SH-SY5Y (cell line): ENCODE measurements at regions not wholly inside any gene's neighbourhood (a gene's known extent, or its start where the extent isn't known, plus 50 kb on each side); places are given as distances from the start of the nearest gene placed in this dataset.

ENCODE experiments used
- GATA2 ChIP-seq: IDR thresholded peaks from 2 replicates; pipeline ENCODE4 v1.6.1; 2011; ENCODE audit warnings: mild to moderate bottlenecking, low read depth, low read length
- GATA3 ChIP-seq: IDR thresholded peaks from 2 replicates; pipeline ENCODE4 v1.6.1; 2011; ENCODE audit warnings: low read depth, mild to moderate bottlenecking, low read length, moderate library complexity

DNA sequence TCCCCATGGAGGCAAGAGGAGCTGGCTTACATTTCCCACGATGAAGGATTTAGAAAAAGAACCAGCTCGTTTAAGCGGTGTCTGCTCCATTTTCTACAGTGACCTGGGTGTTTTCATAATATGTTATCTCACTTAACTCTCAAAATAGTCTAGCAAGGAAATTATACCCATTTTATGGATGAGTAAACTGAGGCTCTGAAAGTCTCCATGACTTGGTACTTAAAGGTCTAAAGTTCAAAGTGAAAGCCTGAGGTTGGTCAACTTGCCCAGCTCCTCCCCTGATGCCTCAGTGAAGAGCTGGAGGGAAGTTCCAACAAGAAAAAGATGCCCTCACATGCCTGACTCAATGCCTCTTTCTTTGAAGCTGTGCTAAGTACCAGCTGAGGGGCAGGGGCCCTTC lies 232.0 kb downstream of the CBLN1 start:
- TF ChIP-seq GATA2 = no peak
- TF ChIP-seq GATA3 = no peak

DNA sequence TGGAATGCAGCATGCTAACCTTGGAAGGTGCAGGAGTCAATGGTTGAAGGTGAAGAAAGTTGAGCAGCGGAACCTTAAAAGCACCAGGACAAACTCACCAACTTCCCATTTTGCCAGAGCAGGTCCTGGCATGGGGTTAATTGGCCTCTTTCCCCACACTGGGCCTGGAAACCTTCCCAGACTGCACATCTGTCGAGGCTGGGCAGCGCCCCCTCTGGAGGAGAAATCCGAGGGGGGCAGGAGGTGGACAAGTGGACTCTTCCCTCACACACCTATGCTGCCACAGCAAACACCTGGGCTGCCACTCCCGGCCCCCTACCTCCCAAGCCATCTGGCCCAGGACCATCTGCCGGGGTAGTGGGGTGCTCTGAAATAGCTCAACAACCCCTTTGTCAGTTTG lies 232.4 kb downstream of the CBLN1 start:
- TF ChIP-seq GATA3 = no peak
- no peak for TF ChIP-seq GATA2

DNA sequence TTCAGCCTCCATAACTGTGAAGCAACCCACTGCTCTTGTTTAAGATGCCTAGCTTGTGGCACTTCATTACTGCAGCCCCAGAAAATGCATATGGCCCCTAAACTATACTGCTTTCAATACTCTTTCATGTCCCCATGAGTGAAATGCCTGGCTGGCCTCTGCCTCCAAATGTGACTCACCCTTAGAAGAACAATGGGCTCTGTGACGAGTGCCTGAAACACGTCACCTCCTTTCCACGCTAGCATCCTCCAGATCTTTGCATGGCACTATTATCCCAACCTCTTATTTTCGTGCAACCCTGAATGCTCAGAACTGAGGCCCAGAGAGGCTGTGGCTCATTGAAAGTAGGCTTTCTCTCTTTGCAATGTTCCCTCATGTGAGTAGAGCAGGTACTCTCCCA lies 233.1 kb downstream of the CBLN1 start:
- TF ChIP-seq GATA2 = no peak
- TF ChIP-seq GATA3 = no peak

DNA sequence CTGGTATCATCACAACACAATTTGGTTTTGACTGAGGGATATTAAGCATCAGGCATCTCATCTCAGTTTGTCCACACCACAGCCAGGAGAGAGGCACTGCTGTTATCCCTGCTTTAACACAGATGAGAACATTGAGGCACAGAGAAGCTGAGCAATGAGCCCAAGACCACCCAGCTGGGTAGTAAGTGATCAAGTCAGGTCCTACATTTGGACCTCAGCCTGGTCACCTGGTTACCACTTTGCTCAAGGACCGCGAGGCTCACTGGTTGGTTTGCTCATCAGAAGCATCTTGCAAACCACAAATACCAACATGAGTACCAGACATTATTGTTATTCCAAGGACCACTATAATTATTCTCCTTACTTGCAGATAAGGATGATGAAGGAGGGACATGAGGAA lies 245.5 kb downstream of the CBLN1 start:
- no peak for TF ChIP-seq GATA2
- no peak for TF ChIP-seq GATA3

DNA sequence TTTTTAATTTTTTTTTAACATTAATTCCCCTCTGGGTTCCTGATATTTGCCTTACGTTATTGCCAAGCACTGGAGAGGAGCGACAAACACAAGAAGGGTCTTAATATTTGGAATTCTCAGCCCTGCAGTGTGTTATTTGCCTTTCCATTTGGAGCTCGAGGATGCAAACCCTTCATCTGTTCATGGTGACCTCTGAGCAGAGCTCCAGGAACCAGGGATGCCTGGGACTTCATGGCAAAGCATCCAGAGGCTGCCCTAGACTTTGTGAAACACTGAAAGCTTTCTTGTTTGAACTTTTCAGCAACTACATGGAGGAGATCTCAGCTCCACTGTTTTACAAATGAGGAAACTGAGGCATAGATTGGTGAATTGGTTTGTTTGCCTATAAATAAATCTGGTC lies 254.2 kb downstream of the CBLN1 start:
- TF ChIP-seq GATA2 = no peak
- no peak for TF ChIP-seq GATA3

DNA sequence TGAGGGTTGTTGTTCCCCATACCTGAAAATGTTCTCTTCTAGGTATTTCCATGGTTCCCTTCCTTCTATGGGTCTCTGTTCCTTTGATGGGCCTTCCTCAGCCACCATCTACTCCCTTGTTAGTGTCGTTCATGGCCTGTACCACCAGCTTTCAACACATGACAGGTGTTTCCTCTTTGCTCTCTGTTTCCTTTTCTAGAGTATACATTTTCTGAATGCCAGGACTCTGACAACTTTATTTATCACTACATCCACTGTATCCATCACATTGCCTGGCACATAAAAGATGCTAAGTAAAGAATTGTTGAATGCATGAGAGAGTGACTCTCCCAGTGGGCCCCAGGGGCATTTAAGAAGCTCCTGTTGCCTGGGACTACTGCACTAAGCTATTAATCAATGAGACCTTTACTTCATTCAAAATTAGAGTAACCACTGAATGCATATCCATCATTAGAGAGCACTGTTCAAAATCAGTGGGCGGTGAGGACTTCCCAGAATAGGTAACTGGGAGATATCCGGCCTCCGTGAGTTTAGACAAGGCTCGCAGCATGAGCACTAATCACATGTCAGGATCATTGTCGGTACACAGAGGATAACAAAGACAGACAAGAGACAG lies 255.0 kb downstream of the CBLN1 start:
- no peak for TF ChIP-seq GATA3
- no peak for TF ChIP-seq GATA2

DNA sequence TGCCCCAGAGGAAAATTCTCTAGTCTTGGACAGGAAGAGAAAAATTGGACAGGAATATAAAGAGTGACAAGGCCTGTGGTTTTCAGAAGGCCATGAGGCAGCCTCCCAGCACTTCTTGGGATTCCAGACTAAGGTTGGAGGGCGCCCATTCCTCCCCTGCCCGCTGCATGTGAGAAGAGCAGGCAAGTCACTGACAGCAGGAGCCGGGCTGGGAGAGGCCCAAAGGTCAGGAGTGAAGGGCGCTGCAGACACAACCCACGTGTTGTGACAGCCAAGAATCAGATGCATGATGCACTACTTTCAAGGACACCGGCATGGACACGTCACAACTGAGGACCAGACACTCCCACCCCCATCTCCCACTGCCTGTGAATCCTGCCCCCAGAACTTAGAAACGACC lies 256.7 kb downstream of the CBLN1 start:
- no peak for TF ChIP-seq GATA2
- no peak for TF ChIP-seq GATA3

DNA sequence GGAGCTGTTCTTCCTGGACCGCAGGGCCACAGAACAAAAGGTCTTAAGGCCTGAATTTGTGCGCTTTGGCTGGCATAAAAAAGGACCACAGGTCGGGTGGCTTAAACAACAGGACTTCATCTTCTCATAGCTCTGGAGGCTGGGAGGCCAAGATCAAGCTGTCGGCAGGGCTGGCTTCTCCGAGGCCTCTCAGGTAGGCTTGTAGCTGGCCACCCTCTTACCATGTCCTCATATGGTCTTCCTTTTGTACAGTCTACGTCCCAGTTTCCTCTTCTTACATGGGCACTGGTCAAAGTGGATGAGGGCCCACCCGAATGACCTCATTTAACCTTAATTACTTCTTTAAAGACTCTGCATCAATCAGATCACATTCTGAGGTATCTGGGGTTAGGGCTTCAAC lies 257.6 kb downstream of the CBLN1 start:
- TF ChIP-seq GATA2 = no peak
- TF ChIP-seq GATA3 = no peak

DNA sequence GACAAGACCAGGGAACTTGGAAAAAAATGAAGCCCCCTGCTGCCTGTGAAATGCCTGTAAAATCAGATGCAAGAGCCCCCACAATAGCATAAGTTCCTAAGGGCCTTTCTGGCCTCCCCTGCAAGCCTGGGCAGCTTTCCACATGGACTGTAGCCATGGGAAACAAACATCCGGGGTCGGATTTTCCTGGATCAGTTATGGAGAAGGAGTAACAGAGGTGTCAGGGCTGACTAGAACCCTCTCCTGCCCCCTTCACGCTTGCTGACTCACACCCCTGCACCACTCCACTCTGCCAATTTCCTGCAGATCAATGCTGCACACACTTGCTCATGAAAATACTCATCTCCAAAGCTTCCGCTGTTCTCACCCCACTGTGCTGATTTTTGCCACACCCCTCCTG lies 258.6 kb downstream of the CBLN1 start:
- TF ChIP-seq GATA3 = no peak
- no peak for TF ChIP-seq GATA2

DNA sequence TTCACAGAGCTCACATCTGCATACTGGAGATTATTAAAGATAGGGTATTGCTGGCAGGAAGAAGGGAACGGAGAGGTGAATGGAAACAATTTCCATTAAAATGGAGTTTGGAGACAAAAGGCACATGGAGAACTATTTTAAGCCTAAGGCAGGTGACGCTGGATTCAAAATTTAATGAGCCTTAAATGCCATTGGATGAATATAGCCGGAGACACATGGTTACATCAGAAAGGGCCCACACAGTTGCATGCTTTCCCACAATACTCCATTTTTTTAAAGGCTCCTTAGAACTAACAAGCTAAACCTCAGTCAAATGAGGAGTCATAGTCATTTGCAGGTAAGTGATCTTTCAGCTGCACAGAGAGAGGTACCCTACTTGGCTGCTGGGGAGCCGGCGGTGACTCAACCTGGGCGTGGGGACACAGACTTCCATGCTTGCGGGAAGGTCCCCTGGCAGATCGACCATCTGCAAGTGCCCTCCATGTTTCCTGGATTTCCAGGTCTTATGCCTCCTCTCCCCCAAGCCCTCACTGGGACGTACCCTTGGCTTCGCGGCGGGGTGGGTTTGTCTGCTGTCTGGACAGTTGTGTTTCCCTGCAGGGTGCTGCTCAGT lies 259.2 kb downstream of the CBLN1 start:
- TF ChIP-seq GATA2 = peak; percentile 33; the same call in 1 of the 2 replicates
- no peak for TF ChIP-seq GATA3

DNA sequence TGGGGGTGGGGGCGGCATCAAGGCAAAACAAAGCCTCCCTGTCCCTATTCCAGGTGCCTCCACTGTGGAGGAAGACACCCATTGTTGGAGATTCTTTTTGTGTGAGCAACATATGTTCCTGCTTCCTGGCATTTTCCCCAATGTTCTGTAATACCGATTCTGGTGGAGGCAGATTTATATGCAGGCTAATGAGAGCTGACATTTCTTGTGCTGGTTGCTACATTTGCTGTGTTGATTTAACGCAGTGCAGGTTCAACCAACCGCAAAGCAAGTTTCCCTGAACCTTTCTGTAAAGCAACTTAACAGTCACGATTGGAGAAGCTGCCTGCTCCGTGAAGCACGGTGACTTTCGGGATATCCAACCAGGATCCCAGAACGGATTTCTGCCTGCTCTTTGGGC lies 260.5 kb downstream of the CBLN1 start:
- no peak for TF ChIP-seq GATA2
- TF ChIP-seq GATA3 = no peak

DNA sequence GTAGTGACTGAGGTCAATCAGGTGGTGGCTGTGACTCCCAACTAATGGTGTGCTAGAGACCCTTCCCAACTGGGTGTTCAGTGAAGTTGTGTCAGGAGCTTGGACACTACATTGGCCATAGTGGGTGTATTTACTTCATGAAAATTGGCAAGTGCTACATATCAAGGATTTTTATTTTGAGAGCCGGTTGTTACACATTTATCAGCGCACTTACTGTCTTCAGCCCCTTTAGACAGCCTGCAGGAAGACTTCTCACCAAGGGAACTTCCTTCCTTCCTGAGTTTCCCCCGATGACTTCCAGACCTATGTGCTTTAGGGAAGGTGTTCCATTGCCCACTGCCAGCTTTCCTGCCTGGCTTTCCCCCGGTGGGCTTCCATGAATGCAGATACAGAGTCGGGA lies 261.2 kb downstream of the CBLN1 start:
- no peak for TF ChIP-seq GATA2

DNA sequence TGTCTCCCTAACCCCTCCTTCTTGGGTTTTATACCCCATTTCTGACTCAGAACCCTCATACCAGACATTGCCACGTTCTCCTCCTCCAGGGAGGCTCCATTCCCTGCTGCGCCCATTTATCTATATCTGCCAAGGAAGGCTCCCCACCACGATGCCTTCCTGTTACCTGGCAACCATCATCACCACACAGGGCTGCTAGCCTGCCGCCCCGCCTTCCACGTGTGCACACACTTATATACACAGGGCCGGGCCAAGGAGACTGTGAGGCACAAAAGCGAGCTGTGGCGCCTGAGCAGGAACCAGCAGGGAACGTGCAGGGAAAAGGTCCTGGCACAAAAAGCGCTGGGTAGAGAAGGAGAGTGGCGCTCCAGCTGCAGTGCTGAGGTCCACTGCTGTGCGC lies 261.8 kb downstream of the CBLN1 start:
- TF ChIP-seq GATA3 (no peak), GATA2 (no peak)

DNA sequence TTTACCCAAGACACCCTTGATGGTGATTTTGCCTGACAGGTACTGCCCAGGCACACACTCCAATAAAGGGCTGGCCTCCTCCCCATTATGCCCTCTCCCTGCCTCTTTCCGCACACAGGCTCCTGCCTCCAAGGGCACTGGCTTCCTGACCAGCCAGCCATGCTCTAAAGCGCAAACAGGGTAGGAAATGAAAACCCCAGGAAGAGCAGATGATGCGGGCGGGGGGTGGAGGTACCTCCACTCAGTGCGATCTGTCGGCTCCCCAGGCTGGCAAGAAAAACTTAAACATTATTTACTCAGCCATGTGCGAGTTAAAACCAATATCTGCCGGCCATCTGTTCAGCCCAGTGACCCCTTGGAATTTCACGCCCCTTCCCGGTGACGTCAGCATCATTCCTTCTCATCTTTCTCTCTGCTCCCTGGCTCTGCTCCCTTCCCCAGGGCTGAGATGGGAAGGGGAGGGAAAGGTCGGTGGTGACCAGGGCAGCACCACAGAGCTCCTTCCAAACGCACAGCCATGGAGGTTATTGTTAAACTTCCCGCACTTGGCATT lies 262.5 kb downstream of the CBLN1 start:
- TF ChIP-seq GATA3 = no peak
- no peak for TF ChIP-seq GATA2

DNA sequence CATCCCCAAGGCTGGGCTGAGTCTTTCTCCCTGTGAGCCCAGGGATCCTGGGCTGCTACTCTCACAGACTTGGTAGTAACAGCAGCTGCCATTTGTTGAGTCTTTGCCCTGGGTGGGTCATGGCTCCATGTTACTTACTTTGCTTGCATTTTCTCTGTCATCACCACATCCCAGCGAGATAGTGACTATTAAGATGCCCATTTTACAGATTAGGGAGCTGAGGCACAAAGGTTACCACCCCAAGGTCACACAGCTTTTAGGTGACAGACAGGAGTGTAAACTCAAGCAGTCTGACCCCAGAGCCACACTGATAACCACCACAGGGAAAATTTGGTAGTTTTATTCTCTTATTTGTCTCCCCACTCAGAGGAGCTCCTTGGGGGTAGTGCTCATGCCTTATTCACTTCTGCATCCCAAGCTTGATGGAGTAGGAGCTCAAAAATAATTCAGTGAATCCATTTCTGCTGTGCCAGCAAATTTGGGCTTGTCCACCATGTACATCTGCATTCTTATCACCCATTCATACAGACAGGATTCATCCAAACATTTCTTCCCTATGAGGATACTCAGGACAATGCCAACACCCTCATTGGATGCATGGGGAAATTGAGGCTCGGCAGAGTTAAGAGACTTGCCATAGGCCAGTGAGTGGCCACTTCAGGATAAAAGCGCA lies 263.2 kb downstream of the CBLN1 start:
- no peak for TF ChIP-seq GATA3
- TF ChIP-seq GATA2 = no peak
